Transverse colon (tissue), 4 donors: ENCODE measurements at regions not wholly inside any gene's neighbourhood (a gene's known extent, or its start where the extent isn't known, plus 50 kb on each side); places are given as distances from the start of the nearest gene placed in this dataset.

Experiments used
- CTCF ChIP-seq, 5 experiments: fragments of 200-600 bp in 3 of 5; fragments of 450-650 bp in 2 of 5; sonication (generic) in 3 of 5; IDR thresholded peaks; 1 replicate in 2 of 5; 2 replicates in 3 of 5; pipeline ENCODE4 v1.5.1; 2016 to 2017; ENCODE audit warnings: antibody characterized with exemption in 5 of 5, inconsistent platforms in 3 of 5, mild to moderate bottlenecking in 2 of 5, moderate library complexity in 1 of 5
- POLR2A ChIP-seq: fragments of 450-650 bp; IDR thresholded peaks from one replicate; pipeline ENCODE4 v1.6.1; 2016; ENCODE audit warnings: antibody characterized with exemption, mild to moderate bottlenecking, moderate library complexity
- POLR2AphosphoS5 ChIP-seq, 3 donors: sonication (generic); formaldehyde crosslinking; IDR thresholded peaks; one replicate each; pipeline ENCODE4 v1.6.1; 2016; ENCODE audit warnings: antibody characterized with exemption in 3 of 3

GRCh38 chr12:127771546-127771945, 495.4 kb upstream of the TMEM132C start:
- TF ChIP-seq POLR2A: no peak
- no peak for TF ChIP-seq CTCF (IDR thresholded peaks at IDR 0.05)
- no peak for TF ChIP-seq POLR2AphosphoS5 (IDR thresholded peaks at IDR 0.05)
